Mucosa of stomach (tissue), 1 donor: ENCODE measurements at regions not wholly inside any gene's neighbourhood (a gene's known extent, or its start where the extent isn't known, plus 50 kb on each side); places are given as distances from the start of the nearest gene placed in this dataset.
"Not testable (repeated sequence)": the region's sequence is repeated elsewhere in the genome, so short reads cannot be mapped to it uniquely, and the experiment has no call there.

ENCODE experiments used
- H3K27me3 ChIP-seq: one replicate; pipeline ENCODE4 v1.7.0; 2013; ENCODE audit warnings: mild to moderate bottlenecking, low read length; ENCODE audit not compliant: control insufficient read depth, insufficient read depth
- H3K36me3 ChIP-seq: one replicate; pipeline ENCODE4 v1.7.0; 2013; ENCODE audit warnings: low read length; ENCODE audit not compliant: control insufficient read depth, insufficient read depth
- H3K4me1 ChIP-seq: one replicate; pipeline ENCODE4 v1.7.0; 2013; ENCODE audit warnings: mild to moderate bottlenecking, low read length; ENCODE audit not compliant: control insufficient read depth, insufficient read depth
- H3K4me3 ChIP-seq: one replicate; pipeline ENCODE4 v1.7.0; 2013; ENCODE audit warnings: low read length
- H3K9ac ChIP-seq: one replicate; pipeline ENCODE4 v1.7.0; 2013; ENCODE audit warnings: mild to moderate bottlenecking, low read length, moderate library complexity
- H3K9me3 ChIP-seq: one replicate; pipeline ENCODE4 v1.7.0; 2013; ENCODE audit warnings: mild to moderate bottlenecking, low read length, moderate library complexity; ENCODE audit not compliant: control insufficient read depth
- donor health status: Pancreatic carcinoma.

DNA sequence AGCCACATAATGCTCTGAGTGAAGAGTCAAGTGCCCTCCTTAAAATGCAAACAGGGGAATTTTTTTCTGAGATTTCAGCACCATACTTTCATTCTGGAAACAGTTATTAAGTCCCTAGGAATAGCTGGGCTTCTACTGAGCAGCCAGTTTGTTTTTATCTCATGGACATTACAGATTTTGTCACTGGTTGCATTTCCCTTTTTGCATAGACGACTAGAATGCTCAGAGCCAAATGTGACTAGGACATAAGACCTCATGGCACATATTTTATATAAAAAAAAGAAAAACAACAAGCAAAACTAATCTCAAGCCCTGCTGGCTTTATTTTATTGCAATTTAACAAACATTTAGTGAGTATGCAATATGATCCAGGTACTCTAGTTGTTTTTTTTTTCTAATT is 112.7 kb upstream of the NANOGP8 start:
- H3K9ac ChIP-seq, result no peak overlapping the region
- no peak overlapping the region for H3K4me3 ChIP-seq
- no peaks in the 10 kb centered on the region for H3K27me3 ChIP-seq
- H3K9me3 ChIP-seq, result no peaks in the 10 kb centered on the region
- no peaks in the 10 kb centered on the region for H3K36me3 ChIP-seq
- no peaks in the 10 kb centered on the region for H3K4me1 ChIP-seq

GRCh38 chr15:35197306-35197705 is 112.2 kb upstream of the NANOGP8 start:
- Histone ChIP-seq H3K4me3 (no peak overlapping the region), H3K27me3 (no peaks in the 10 kb centered on the region), H3K9me3 (no peaks in the 10 kb centered on the region), H3K36me3 (no peaks in the 10 kb centered on the region), H3K4me1 (no peaks in the 10 kb centered on the region), H3K9ac (no peak overlapping the region)

DNA sequence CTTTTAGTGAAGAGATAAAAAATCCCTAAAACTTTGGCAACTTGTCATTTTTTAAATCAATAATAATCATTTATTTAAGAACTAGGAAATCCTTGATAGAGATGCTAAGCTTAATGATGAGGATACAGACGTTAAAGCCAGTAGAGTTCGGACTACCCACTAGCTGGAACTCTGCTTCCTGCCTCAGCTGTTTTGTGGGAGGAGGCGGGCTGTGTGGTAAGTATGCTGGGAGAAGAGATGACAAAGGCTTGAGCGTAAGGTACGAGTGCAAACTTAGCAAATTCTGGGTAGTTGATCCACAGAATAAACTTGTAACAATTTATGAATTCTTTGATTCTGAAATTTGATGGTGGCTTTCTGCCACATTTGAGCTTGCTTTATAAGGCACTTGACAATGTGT is 111.2 kb upstream of the NANOGP8 start:
- Histone ChIP-seq H3K9me3 (no peaks in the 10 kb centered on the region), H3K9ac (no peak overlapping the region), H3K4me1 (no peaks in the 10 kb centered on the region), H3K27me3 (no peaks in the 10 kb centered on the region), H3K36me3 (no peaks in the 10 kb centered on the region), H3K4me3 (no peak overlapping the region)

DNA sequence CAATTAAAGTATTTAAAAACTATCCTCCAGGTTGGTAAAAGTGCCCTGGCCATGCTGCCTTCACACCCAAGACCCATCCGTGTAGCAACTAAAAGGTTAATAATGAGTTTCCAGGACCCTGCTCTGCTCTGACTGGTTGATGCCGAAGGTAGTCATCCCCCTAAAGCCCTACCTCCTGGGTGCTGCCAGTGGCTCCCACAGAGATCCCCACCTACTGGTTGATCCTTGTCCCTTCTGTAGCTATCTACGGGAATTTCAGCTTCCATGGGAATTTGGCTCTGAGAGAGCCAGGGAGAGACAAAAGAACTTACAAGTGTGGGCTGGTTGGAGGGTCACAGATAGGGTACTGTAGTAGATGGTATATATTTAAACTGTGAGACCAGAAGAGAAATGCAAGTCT is 110.6 kb upstream of the NANOGP8 start:
- Histone ChIP-seq H3K9ac (no peak overlapping the region), H3K36me3 (no peaks in the 10 kb centered on the region), H3K27me3 (no peaks in the 10 kb centered on the region), H3K4me3 (no peak overlapping the region), H3K9me3 (no peaks in the 10 kb centered on the region), H3K4me1 (no peaks in the 10 kb centered on the region)

GRCh38 chr15:35195031-35195430 is 109.9 kb upstream of the NANOGP8 start:
- H3K36me3 ChIP-seq, result no peaks in the 10 kb centered on the region
- H3K27me3 ChIP-seq, result no peaks in the 10 kb centered on the region
- no peaks in the 10 kb centered on the region for H3K9me3 ChIP-seq
- no peaks in the 10 kb centered on the region for H3K4me1 ChIP-seq
- no peak overlapping the region for H3K4me3 ChIP-seq
- no peak overlapping the region for H3K9ac ChIP-seq

GRCh38 chr15:35194296-35194695 is 109.2 kb upstream of the NANOGP8 start:
- no peaks in the 10 kb centered on the region for H3K4me1 ChIP-seq
- no peaks in the 10 kb centered on the region for H3K9me3 ChIP-seq
- no peak overlapping the region for H3K4me3 ChIP-seq
- no peak overlapping the region for H3K9ac ChIP-seq
- no peaks in the 10 kb centered on the region for H3K36me3 ChIP-seq
- H3K27me3 ChIP-seq, result no peaks in the 10 kb centered on the region

GRCh38 chr15:35191783-35192182 is 106.7 kb upstream of the NANOGP8 start:
- no peak overlapping the region for H3K9ac ChIP-seq
- no peak overlapping the region for H3K4me3 ChIP-seq
- H3K4me1 ChIP-seq, result no peaks in the 10 kb centered on the region
- no peaks in the 10 kb centered on the region for H3K27me3 ChIP-seq
- H3K36me3 ChIP-seq, result no peaks in the 10 kb centered on the region
- H3K9me3 ChIP-seq, result no peaks in the 10 kb centered on the region

- no peaks in the 10 kb centered on the region for H3K36me3 ChIP-seq
- no peaks in the 10 kb centered on the region for H3K4me1 ChIP-seq
- no peaks in the 10 kb centered on the region for H3K27me3 ChIP-seq
- no peaks in the 10 kb centered on the region for H3K9me3 ChIP-seq
- no peak overlapping the region for H3K9ac ChIP-seq
- H3K4me3 ChIP-seq, result no peak overlapping the region
Observed at GRCh38 chr15:35186346-35186745, 101.3 kb upstream of the NANOGP8 start.

- H3K9ac ChIP-seq, result no peak overlapping the region
- H3K27me3 ChIP-seq, result no peaks in the 10 kb centered on the region
- no peak overlapping the region for H3K4me3 ChIP-seq
- H3K4me1 ChIP-seq, result no peaks in the 10 kb centered on the region
- no peaks in the 10 kb centered on the region for H3K9me3 ChIP-seq
- H3K36me3 ChIP-seq, result no peaks in the 10 kb centered on the region
Observed at GRCh38 chr15:35184646-35185045, 99.6 kb upstream of the NANOGP8 start.

GRCh38 chr15:35182841-35183479 is 97.9 kb upstream of the NANOGP8 start:
- no peak overlapping the region for H3K4me3 ChIP-seq
- no peaks in the 10 kb centered on the region for H3K27me3 ChIP-seq
- H3K4me1 ChIP-seq, result no peaks in the 10 kb centered on the region
- no peaks in the 10 kb centered on the region for H3K9me3 ChIP-seq
- H3K9ac ChIP-seq, result no peak overlapping the region
- no peaks in the 10 kb centered on the region for H3K36me3 ChIP-seq

DNA sequence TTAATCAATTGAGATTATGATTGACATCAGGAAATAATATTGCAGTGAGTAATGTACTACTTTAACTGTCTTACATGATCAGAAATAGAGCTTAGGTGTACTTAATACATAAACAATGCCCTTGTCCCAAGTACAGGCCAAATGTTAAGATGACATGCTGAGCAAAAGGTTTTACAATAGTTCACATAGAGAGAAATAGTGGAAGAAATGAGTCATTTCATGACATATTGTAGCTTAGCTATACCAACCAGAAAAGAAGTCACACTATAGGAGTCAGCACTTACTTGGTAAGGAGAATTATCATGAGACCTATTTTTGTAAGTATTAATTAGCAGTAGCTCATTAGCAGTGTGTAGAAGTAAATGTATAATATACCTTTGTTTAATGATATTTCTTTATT is 96.4 kb upstream of the NANOGP8 start:
- no peaks in the 10 kb centered on the region for H3K36me3 ChIP-seq
- no peaks in the 10 kb centered on the region for H3K4me1 ChIP-seq
- no peak overlapping the region for H3K9ac ChIP-seq

GRCh38 chr15:35179739-35180138 is 94.6 kb upstream of the NANOGP8 start:
- Histone ChIP-seq H3K36me3 (no peaks in the 10 kb centered on the region), H3K4me3 (no peak overlapping the region), H3K9ac (no peak overlapping the region), H3K27me3 (no peaks in the 10 kb centered on the region), H3K4me1 (no peaks in the 10 kb centered on the region), H3K9me3 (no peaks in the 10 kb centered on the region)

More for the DNA sequence above, 96.4 kb upstream of the NANOGP8 start:
- Histone ChIP-seq H3K4me3 (no peak overlapping the region), H3K27me3 (no peaks in the 10 kb centered on the region), H3K9me3 (no peaks in the 10 kb centered on the region)

GRCh38 chr15:35178186-35178585 is 93.1 kb upstream of the NANOGP8 start:
- H3K36me3 ChIP-seq, H3K4me1 ChIP-seq: not testable (repeated sequence)

More at GRCh38 chr15:35178186-35178585, 93.1 kb upstream of the NANOGP8 start:
- not testable (repeated sequence) for H3K9me3 ChIP-seq, H3K4me3 ChIP-seq, H3K27me3 ChIP-seq, H3K9ac ChIP-seq
